BJ (cell line): ENCODE measurements at regions not wholly inside any gene's neighbourhood (a gene's known extent, or its start where the extent isn't known, plus 50 kb on each side); places are given as distances from the start of the nearest gene placed in this dataset.

Source experiments
- CTCF ChIA-PET: fragments of 350-600 bp; formaldehyde crosslinking; extraction: SDS; loops from one replicate; lab custom pipeline; 2021; ENCODE audit warnings: antibody characterized with exemption, inconsistent platforms; lab: Yijun Ruan, JAX
- POLR2A ChIA-PET: fragments of 300-600 bp; sonication (Branson Sonifier 250); formaldehyde crosslinking; extraction: SDS; loops from one replicate; lab custom pipeline; 2021; ENCODE audit warnings: antibody characterized with exemption; lab: Charles Lee
- DNase-seq: peaks from one replicate; pipeline ENCODE4 v3.0.0-alpha.2; 2011; ENCODE audit warnings: low read depth
- H3K27me3 ChIP-seq: 2 replicates; pipeline ENCODE4 v1.6.0; 2011; ENCODE audit warnings: low read length; ENCODE audit not compliant: control insufficient read depth, insufficient read depth
- H3K36me3 ChIP-seq: 2 replicates; pipeline ENCODE4 v1.5.1; 2011; ENCODE audit warnings: low read length; ENCODE audit not compliant: control insufficient read depth, insufficient read depth
- H3K4me3 ChIP-seq: 2 replicates; pipeline ENCODE4 v1.5.1; 2011; ENCODE audit warnings: low read depth, mild to moderate bottlenecking, control low read depth, low read length
- CTCF ChIP-seq: IDR thresholded peaks from 2 replicates; pipeline ENCODE4 v1.5.1; 2011; ENCODE audit warnings: low read depth, mild to moderate bottlenecking, control low read depth, inconsistent platforms, low read length, moderate library complexity; ENCODE audit not compliant: insufficient read depth

GRCh38 chr4:8728536-8729407 is 136.2 kb downstream of the CPZ start:
- H3K27me3 ChIP-seq, result peaks cover 3% of the 10 kb centered on the region; the same call in 1 of the 2 replicates
- DNase-seq, result no peak
- TF ChIP-seq CTCF, result no peak
- no peaks in the 10 kb centered on the region for H3K36me3 ChIP-seq
- ChIA-PET CTCF (no interaction called here), POLR2A (no interaction called here)
- no peak overlapping the region for H3K4me3 ChIP-seq

- ChIA-PET POLR2A (no interaction called here), CTCF (no interaction called here)
- no peak for DNase-seq
- no peak for TF ChIP-seq CTCF
- no peaks in the 10 kb centered on the region for H3K36me3 ChIP-seq
- H3K4me3 ChIP-seq, result no peak overlapping the region
- H3K27me3 ChIP-seq, result peaks cover 3% of the 10 kb centered on the region; the same call in 1 of the 2 replicates
Observed at GRCh38 chr4:8727546-8728510, 135.3 kb downstream of the CPZ start.

GRCh38 chr4:8727131-8727530 is 134.6 kb downstream of the CPZ start:
- no peak for DNase-seq
- Histone ChIP-seq H3K27me3 (peaks cover 3% of the 10 kb centered on the region; the same call in 1 of the 2 replicates), H3K36me3 (no peaks in the 10 kb centered on the region), H3K4me3 (no peak overlapping the region)
- ChIA-PET CTCF (no interaction called here), POLR2A (no interaction called here)
- no peak for TF ChIP-seq CTCF

GRCh38 chr4:8726344-8726851 is 133.8 kb downstream of the CPZ start:
- ChIA-PET POLR2A (no interaction called here), CTCF (no interaction called here)
- no peak for DNase-seq
- TF ChIP-seq CTCF, result no peak
- Histone ChIP-seq H3K4me3 (no peak overlapping the region), H3K27me3 (peaks cover 3% of the 10 kb centered on the region; the same call in 1 of the 2 replicates), H3K36me3 (no peaks in the 10 kb centered on the region)

- POLR2A ChIA-PET, result no interaction called here
- peaks cover 3% of the 10 kb centered on the region; the same call in 1 of the 2 replicates for H3K27me3 ChIP-seq
Observed at GRCh38 chr4:8725845-8726244, 133.3 kb downstream of the CPZ start.

More at GRCh38 chr4:8725845-8726244, 133.3 kb downstream of the CPZ start:
- Histone ChIP-seq H3K36me3 (no peaks in the 10 kb centered on the region), H3K4me3 (no peak overlapping the region)
- DNase-seq, result no peak
- no peak for TF ChIP-seq CTCF
- CTCF ChIA-PET, result no interaction called here
